Chondrocyte (in vitro differentiated cells): ENCODE measurements at regions not wholly inside any gene's neighbourhood (a gene's known extent, or its start where the extent isn't known, plus 50 kb on each side); places are given as distances from the start of the nearest gene placed in this dataset.

Experiments used
- DNase-seq: peaks from one replicate; pipeline ENCODE4 v3.0.0; 2021; ENCODE audit warnings: mixed read lengths, low spot score
- H3K27ac Mint-ChIP-seq: one replicate; pipeline ENCODE4 v1.8.0; 2021; ENCODE audit warnings: mild to moderate bottlenecking, moderate library complexity, mixed read lengths; ENCODE audit not compliant: unreplicated experiment
- H3K27me3 Mint-ChIP-seq: 2 replicates; pipeline ENCODE4 v1.8.0; 2021; ENCODE audit warnings: low read depth, mixed read lengths
- H3K36me3 Mint-ChIP-seq: 2 replicates; pipeline ENCODE4 v1.8.0; 2021; ENCODE audit warnings: low read depth, mixed read lengths
- H3K4me1 Mint-ChIP-seq: 2 replicates; pipeline ENCODE4 v1.8.0; 2021; ENCODE audit warnings: low read depth, mild to moderate bottlenecking, mixed read lengths
- H3K4me3 Mint-ChIP-seq: one replicate; pipeline ENCODE4 v1.8.0; 2021; ENCODE audit warnings: mild to moderate bottlenecking, moderate library complexity, mixed read lengths; ENCODE audit not compliant: unreplicated experiment
- H3K9me3 Mint-ChIP-seq: 2 replicates; pipeline ENCODE4 v1.8.0; 2021; ENCODE audit warnings: low read depth, mixed read lengths
- CTCF ChIP-seq: fragments of 200-600 bp; sonication (generic); IDR thresholded peaks from 2 replicates; pipeline ENCODE4 v1.5.0; 2021; ENCODE audit warnings: antibody characterized with exemption, mild to moderate bottlenecking, moderate library complexity

DNA sequence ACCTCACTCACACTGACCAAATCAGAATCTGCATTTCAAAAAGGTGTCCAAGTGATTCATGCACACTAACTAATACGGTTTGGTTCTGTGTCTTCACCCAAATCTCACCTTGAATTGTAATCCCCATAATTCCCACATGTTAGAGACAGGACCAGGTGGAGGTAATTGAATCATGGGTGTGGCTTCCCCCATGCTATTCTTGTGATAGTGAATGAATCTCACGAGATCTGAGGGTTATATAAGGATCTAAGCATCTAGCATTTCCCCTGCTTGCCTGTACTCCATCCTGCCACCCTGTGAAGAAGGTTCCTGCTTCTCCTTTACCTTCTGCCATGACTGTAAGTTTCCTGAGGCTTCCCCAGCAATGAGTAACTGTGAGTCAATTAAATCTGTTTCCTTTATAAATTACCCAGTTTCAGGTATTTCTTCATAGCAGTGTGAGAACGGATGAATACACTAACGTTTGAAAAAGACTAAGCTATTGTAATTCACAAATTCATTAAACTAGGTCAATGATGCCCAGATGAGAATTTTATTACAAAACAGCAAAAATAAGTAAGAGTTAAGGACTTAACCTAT, 759.1 kb downstream of the GALC start:
- Mint-ChIP-seq H3K9me3 (peaks cover 18% of the 10 kb centered on the region), H3K27me3 (no peaks in the 10 kb centered on the region), H3K4me1 (peaks cover 4% of the 10 kb centered on the region), H3K27ac (no peak overlapping the region), H3K36me3 (no peaks in the 10 kb centered on the region), H3K4me3 (no peak overlapping the region)
- no peak for DNase-seq
- no peak for TF ChIP-seq CTCF

DNA sequence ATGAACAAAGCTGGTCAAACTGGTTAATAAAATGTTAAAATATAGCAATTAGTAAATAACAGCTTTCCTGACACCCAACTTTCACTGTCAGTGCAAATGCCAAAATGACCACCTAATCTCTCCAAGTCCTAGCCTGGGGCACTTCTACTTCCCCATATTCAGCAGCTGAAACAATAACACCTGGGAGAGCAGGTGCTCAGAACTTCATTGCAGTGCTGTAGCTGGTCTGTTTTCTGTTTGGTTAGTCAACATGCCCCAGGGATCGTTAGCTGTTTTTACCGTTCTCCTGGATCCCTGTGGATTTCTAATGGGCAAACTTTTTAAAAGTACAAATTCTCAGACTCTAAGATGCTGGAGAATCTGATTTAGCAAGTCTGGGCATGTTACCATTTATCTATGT, 759.7 kb downstream of the GALC start:
- H3K9me3 Mint-ChIP-seq, result peaks cover 18% of the 10 kb centered on the region
- H3K36me3 Mint-ChIP-seq, result no peaks in the 10 kb centered on the region
- H3K4me3 Mint-ChIP-seq, result no peak overlapping the region
- TF ChIP-seq CTCF, result no peak
- no peaks in the 10 kb centered on the region for H3K27me3 Mint-ChIP-seq
- peaks cover 4% of the 10 kb centered on the region for H3K4me1 Mint-ChIP-seq
- DNase-seq, result no peak
- H3K27ac Mint-ChIP-seq, result no peak overlapping the region

- TF ChIP-seq CTCF, result no peak
- no peak overlapping the region for H3K4me3 Mint-ChIP-seq
- no peaks in the 10 kb centered on the region for H3K36me3 Mint-ChIP-seq
- peaks cover 4% of the 10 kb centered on the region for H3K4me1 Mint-ChIP-seq
- no peaks in the 10 kb centered on the region for H3K27me3 Mint-ChIP-seq
- no peak for DNase-seq
- H3K9me3 Mint-ChIP-seq, result peaks cover 4% of the 10 kb centered on the region
- no peak overlapping the region for H3K27ac Mint-ChIP-seq
Observed at GRCh38 chr14:87231336-87232026, 761.5 kb downstream of the GALC start.

DNA sequence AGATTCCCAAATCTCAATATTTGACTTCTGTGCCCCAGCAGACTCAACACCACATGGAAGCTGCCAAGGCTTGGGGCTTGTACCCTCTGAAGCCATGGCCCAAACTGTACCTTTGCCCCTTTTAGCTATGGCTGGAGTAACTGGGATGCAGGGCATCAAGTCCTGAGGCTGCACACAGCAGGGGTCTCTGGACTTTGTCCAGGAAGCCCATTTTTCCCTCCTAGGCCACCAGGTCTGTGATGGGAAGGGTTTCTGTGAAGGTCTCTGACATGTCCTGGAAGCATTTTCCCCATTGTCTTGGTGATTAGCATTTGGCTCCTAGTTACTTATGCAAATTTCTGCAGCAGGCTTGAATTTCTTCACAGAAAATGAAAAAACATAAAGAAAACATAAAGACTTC, 762.3 kb downstream of the GALC start:
- Mint-ChIP-seq H3K9me3 (peaks cover 3% of the 10 kb centered on the region), H3K4me3 (no peak overlapping the region), H3K27ac (no peak overlapping the region), H3K4me1 (peaks cover 4% of the 10 kb centered on the region), H3K36me3 (no peaks in the 10 kb centered on the region), H3K27me3 (no peaks in the 10 kb centered on the region)
- no peak for DNase-seq
- no peak for TF ChIP-seq CTCF

GRCh38 chr14:87229131-87229530, 763.9 kb downstream of the GALC start:
- H3K4me1 Mint-ChIP-seq, result peaks cover 4% of the 10 kb centered on the region
- H3K9me3 Mint-ChIP-seq, result no peaks in the 10 kb centered on the region
- no peak for DNase-seq
- no peaks in the 10 kb centered on the region for H3K36me3 Mint-ChIP-seq
- no peak for TF ChIP-seq CTCF
- H3K27me3 Mint-ChIP-seq, result no peaks in the 10 kb centered on the region
- no peak overlapping the region for H3K27ac Mint-ChIP-seq
- no peak overlapping the region for H3K4me3 Mint-ChIP-seq
